ENCODE measurements at regions not wholly inside any gene's neighbourhood (a gene's known extent, or its start where the extent isn't known, plus 50 kb on each side); places are given as distances from the start of the nearest gene placed in this dataset.

DNA sequence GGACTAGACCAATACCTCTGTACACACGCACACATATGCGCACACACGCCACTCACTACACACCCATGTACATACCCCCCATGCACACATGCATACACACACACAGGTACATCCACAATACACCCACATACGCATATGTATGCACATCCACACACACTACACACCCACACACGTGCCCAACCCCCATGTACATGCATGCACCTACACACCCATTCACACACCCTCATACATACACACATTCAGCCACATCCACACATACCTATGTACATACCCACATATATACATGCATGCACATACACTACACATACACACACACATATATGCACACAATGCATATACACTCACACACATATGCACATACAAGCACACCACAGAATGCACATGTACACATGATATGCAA, 107.1 kb downstream of the GADD45G start:
- TF ChIP-seq, protein P1, sequence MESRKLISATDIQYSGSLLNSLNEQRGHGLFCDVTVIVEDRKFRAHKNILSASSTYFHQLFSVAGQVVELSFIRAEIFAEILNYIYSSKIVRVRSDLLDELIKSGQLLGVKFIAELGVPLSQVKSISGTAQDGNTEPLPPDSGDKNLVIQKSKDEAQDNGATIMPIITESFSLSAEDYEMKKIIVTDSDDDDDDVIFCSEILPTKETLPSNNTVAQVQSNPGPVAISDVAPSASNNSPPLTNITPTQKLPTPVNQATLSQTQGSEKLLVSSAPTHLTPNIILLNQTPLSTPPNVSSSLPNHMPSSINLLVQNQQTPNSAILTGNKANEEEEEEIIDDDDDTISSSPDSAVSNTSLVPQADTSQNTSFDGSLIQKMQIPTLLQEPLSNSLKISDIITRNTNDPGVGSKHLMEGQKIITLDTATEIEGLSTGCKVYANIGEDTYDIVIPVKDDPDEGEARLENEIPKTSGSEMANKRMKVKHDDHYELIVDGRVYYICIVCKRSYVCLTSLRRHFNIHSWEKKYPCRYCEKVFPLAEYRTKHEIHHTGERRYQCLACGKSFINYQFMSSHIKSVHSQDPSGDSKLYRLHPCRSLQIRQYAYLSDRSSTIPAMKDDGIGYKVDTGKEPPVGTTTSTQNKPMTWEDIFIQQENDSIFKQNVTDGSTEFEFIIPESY (IDR thresholded peaks at IDR 0.05; ENCODE audit: extremely low read depth, insufficient replicate concordance, low read length): no peak
- TF ChIP-seq CTCF (IDR thresholded peaks at IDR 0.05 in 2 of 3, conservative IDR thresholded peaks at IDR 0.05 in 1 of 3; ENCODE audit: borderline replicate concordance in 1 of 3, insufficient read depth in 1 of 3, low read depth in 2 of 3, low read length in 2 of 3): no peak
- TF ChIP-seq POLR2A (IDR thresholded peaks at IDR 0.05; ENCODE audit: borderline replicate concordance, extremely low read depth, insufficient read depth, insufficient read length): no peak
